ENCODE measurements at regions not wholly inside any gene's neighbourhood (a gene's known extent, or its start where the extent isn't known, plus 50 kb on each side); places are given as distances from the start of the nearest gene placed in this dataset.

GRCh38 chr10:78155722-78156121, 122.1 kb downstream of the RPS24 start:
- TF ChIP-seq L3MBTL2 (conservative IDR thresholded peaks at IDR 0.05) = no peak
- TF ChIP-seq HDGF (IDR thresholded peaks at IDR 0.05; ENCODE audit: borderline replicate concordance) = no peak
- TF ChIP-seq SUZ12 (IDR thresholded peaks at IDR 0.05) = no peak
- TF ChIP-seq TARDBP (IDR thresholded peaks at IDR 0.05) = no peak
- no peak for TF ChIP-seq NFRKB (IDR thresholded peaks at IDR 0.05)
- TF ChIP-seq CTBP1 (IDR thresholded peaks at IDR 0.05; ENCODE audit: borderline replicate concordance) = no peak

All from HEK293T (cell line).